Mesothelial cell of epicardium (in vitro differentiated cells): ENCODE measurements at regions not wholly inside any gene's neighbourhood (a gene's known extent, or its start where the extent isn't known, plus 50 kb on each side); places are given as distances from the start of the nearest gene placed in this dataset.

Source experiments
- DNase-seq, 2 experiments: peaks; one replicate each; pipeline ENCODE4 v3.0.0; 2021; ENCODE audit warnings: low spot score in 2 of 2; ENCODE audit not compliant: unreplicated experiment in 2 of 2
- H3K27ac Mint-ChIP-seq: 2 replicates; pipeline ENCODE4 v1.8.0; 2021; ENCODE audit warnings: mixed read lengths
- H3K27me3 Mint-ChIP-seq: 2 replicates; pipeline ENCODE4 v1.8.0; 2021; ENCODE audit warnings: low read depth, mixed read lengths
- H3K36me3 Mint-ChIP-seq: 2 replicates; pipeline ENCODE4 v1.8.0; 2021; ENCODE audit warnings: mixed read lengths
- H3K4me1 Mint-ChIP-seq: 2 replicates; pipeline ENCODE4 v1.8.0; 2021; ENCODE audit warnings: mixed read lengths
- H3K4me3 Mint-ChIP-seq: 2 replicates; pipeline ENCODE4 v1.8.0; 2021; ENCODE audit warnings: mild to moderate bottlenecking, moderate library complexity, mixed read lengths
- H3K9me3 Mint-ChIP-seq: 2 replicates; pipeline ENCODE4 v1.8.0; 2021; ENCODE audit warnings: mixed read lengths
- TF ChIP-seq, protein P1 (sequence below): fragments of 200-600 bp; sonication (generic); IDR thresholded peaks from one replicate; pipeline ENCODE4 v1.5.0; 2021; ENCODE audit warnings: antibody characterized with exemption; ENCODE audit not compliant: unreplicated experiment

DNA sequence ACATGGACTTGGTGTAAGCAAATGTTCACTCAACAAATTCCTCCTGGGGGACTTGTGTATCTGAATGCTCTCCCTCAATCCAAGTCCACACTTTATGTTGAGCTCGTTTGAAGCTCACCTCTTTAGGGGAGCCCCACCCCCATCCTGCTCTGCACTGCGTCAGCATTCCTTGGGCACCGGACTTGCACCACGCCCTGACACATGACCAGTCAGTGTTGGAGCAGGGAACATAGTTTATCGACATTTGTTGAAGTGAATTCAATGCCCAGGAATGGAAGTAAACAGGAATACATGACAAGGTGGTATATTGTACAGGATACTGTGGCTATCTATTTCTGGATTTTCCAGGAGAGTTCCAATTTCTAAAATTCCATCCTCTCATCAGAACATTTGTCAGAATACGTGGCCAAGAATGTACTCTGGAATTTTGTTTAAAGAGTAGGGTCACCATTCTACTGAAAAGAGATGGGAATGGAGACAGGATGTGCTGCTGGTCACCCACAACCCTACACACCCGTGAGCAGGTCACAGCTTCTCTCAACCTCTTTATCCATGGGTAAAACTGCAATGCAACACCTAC lies 60.0 kb upstream of the LNX1 start:
- TF ChIP-seq, protein P1, sequence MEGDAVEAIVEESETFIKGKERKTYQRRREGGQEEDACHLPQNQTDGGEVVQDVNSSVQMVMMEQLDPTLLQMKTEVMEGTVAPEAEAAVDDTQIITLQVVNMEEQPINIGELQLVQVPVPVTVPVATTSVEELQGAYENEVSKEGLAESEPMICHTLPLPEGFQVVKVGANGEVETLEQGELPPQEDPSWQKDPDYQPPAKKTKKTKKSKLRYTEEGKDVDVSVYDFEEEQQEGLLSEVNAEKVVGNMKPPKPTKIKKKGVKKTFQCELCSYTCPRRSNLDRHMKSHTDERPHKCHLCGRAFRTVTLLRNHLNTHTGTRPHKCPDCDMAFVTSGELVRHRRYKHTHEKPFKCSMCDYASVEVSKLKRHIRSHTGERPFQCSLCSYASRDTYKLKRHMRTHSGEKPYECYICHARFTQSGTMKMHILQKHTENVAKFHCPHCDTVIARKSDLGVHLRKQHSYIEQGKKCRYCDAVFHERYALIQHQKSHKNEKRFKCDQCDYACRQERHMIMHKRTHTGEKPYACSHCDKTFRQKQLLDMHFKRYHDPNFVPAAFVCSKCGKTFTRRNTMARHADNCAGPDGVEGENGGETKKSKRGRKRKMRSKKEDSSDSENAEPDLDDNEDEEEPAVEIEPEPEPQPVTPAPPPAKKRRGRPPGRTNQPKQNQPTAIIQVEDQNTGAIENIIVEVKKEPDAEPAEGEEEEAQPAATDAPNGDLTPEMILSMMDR: no peak
- no peak overlapping the region for H3K4me3 Mint-ChIP-seq
- peaks cover 17% of the 10 kb centered on the region for H3K4me1 Mint-ChIP-seq
- no peaks in the 10 kb centered on the region for H3K27me3 Mint-ChIP-seq
- H3K36me3 Mint-ChIP-seq: no peaks in the 10 kb centered on the region
- DNase-seq: no peak
- H3K9me3 Mint-ChIP-seq: peaks cover 2% of the 10 kb centered on the region
- no peak overlapping the region for H3K27ac Mint-ChIP-seq

DNA sequence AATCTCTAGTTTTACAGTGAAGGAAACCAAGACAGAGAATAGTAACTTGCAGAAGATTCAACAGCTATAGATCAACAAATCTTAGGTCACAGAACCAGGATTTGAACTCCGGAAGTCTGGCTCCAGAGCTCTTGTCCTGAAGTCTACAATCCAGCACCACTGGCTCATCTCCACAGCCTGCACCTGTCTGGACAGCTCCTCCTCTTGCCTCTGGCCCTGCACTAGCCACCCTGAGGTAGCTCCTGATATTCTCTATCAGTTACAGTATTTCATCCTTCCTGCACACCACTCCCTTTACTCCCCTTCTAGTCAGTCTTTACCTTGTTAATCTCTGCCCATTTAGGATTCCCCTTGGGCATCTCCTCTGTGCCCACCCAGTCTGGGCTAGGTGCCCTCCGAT lies 58.1 kb upstream of the LNX1 start:
- TF ChIP-seq, protein P1: no peak
- Mint-ChIP-seq H3K4me3 (no peak overlapping the region), H3K27me3 (no peaks in the 10 kb centered on the region), H3K4me1 (peaks cover 22% of the 10 kb centered on the region), H3K27ac (no peak overlapping the region), H3K36me3 (no peaks in the 10 kb centered on the region), H3K9me3 (peaks cover 4% of the 10 kb centered on the region)
- DNase-seq: no peak

DNA sequence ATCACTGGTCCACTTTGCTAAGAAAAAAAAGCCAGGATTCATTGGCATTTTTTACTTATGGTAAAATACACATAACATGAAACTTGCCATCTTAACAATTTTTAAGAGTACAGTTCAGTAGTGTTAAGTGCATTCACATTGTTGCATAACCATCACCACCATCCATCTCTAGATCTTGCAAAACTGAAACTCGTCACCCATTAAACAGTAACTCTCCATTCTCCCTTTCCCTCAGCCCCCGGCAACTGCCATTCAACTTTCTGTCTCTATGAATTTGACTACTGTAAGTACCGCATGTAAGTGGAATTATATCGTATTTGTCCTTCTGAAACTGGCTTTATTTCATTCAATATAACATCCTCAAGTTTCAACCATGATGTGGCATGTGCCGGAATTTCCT lies 56.3 kb upstream of the LNX1 start:
- Mint-ChIP-seq H3K27ac (no peak overlapping the region), H3K4me1 (peaks cover 14% of the 10 kb centered on the region), H3K9me3 (peaks cover 4% of the 10 kb centered on the region), H3K4me3 (no peak overlapping the region), H3K36me3 (no peaks in the 10 kb centered on the region), H3K27me3 (no peaks in the 10 kb centered on the region)
- DNase-seq: no peak
- TF ChIP-seq, protein P1: no peak

DNA sequence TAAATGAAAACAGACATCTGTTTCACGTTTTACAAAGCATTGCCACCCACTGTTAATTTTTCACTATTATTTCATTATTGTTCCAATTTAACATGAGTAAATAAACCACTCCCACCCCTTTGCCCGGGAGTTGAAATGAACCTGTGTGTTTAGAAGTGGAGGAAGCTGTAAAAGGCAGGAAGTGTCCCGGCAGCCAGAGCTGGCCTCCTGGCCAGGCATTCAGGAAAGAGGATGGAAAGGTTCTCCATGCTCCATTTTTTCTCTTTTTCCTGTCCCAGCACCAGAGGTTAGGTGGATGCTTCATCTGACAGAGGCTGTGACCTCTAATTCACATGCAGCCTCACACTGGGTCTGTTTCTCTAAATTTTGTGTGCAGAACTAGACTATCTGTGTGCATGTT lies 55.5 kb upstream of the LNX1 start:
- TF ChIP-seq, protein P1: no peak
- H3K36me3 Mint-ChIP-seq: no peaks in the 10 kb centered on the region
- H3K4me1 Mint-ChIP-seq: peaks cover 13% of the 10 kb centered on the region
- H3K27me3 Mint-ChIP-seq: no peaks in the 10 kb centered on the region
- no peak overlapping the region for H3K27ac Mint-ChIP-seq
- no peak overlapping the region for H3K4me3 Mint-ChIP-seq
- peaks cover 4% of the 10 kb centered on the region for H3K9me3 Mint-ChIP-seq
- DNase-seq: no peak

DNA sequence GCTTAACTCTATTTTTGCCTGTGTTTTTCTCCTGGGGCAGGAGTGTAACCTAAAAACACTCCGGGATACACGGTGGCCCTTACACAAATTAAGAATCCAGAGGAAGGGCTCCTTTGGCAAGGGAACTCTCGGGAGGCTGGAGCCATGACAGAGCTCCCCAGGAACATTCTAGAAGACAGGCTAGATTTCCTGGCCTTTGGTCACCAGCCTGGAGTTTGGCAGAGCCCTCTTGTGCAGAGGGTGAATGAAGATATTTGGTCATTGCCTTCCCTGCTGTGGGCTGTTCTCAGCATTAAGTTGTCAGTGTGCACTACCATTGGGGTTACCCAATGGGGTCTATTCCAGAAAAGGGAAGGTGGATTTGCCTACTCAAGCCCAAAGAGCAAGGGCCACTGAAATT lies 53.8 kb upstream of the LNX1 start:
- Mint-ChIP-seq H3K9me3 (peaks cover 4% of the 10 kb centered on the region), H3K4me1 (peaks cover 18% of the 10 kb centered on the region), H3K27ac (no peak overlapping the region), H3K27me3 (no peaks in the 10 kb centered on the region), H3K36me3 (no peaks in the 10 kb centered on the region), H3K4me3 (no peak overlapping the region)
- TF ChIP-seq, protein P1: no peak
- no peak for DNase-seq

DNA sequence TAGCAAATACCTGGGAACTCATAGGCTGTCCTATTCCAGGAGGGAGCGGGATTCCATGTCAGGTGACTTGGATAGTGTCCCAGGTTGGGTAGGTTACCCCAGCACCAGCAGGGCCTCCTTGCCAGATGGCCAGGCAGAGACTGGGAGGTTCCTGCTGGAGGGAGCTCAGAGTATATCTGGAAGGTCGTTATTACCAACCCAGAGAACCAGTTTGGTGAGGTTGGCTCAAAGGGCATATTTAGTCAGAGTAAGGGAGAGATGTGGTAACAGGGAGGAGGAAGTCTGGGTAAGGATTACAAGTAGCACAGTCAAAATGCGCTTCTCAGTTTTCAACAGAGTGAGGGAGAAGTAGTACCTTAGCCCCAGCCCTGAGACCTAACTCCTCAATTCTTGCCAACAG lies 53.3 kb upstream of the LNX1 start:
- Mint-ChIP-seq H3K4me1 (peaks cover 20% of the 10 kb centered on the region), H3K27ac (no peak overlapping the region), H3K36me3 (no peaks in the 10 kb centered on the region), H3K4me3 (no peak overlapping the region), H3K27me3 (no peaks in the 10 kb centered on the region), H3K9me3 (peaks cover 4% of the 10 kb centered on the region)
- TF ChIP-seq, protein P1: no peak
- DNase-seq: no peak
